HepG2 (cell line): ENCODE measurements at regions not wholly inside any gene's neighbourhood (a gene's known extent, or its start where the extent isn't known, plus 50 kb on each side); places are given as distances from the start of the nearest gene placed in this dataset.

Experiments used
- ATAC-seq: fragments of 200-7000 bp; cut with Tn5 transposase; 3 replicates; pipeline ENCODE4 v1.9.1; 2020; ENCODE audit warnings: mild to moderate bottlenecking, moderate library complexity
- BruUV-seq: library from RNA; stranded (reverse); fragments of 400-500 nt; replicated peaks from 2 replicates; lab custom pipeline; 2021; lab: Mats Ljungman, UMichigan
- CTCF ChIA-PET: fragments of 300-600 bp; formaldehyde crosslinking; extraction: SDS; loops from one replicate; lab custom pipeline; 2021; ENCODE audit warnings: low total read pairs, inconsistent platforms, low intra/inter-chr PET ratio; lab: Yijun Ruan, JAX
- POLR2A ChIA-PET: fragments of 350-600 bp; sonication (Branson Sonifier 250); formaldehyde crosslinking; loops from one replicate; lab custom pipeline; 2020; ENCODE audit warnings: antibody characterized with exemption, inconsistent platforms; lab: Yijun Ruan, JAX
- DNase-seq: peaks from one replicate; pipeline ENCODE4 v3.0.0-alpha.2; 2015; ENCODE audit warnings: low spot score
- FAIRE-seq: peaks from 3 replicates; lab custom pipeline; 2011; peaks lifted over from hg19 to GRCh38; lab: Jason Lieb, UNC
- H2AFZ ChIP-seq: one replicate; pipeline ENCODE4 v1.6.1; 2011; ENCODE audit warnings: low read length, inconsistent platforms
- H3K27ac ChIP-seq: fragments of 300-600 bp; 3 replicates; pipeline ENCODE4 v1.8.0; 2011; ENCODE audit warnings: mixed run types, mild to moderate bottlenecking, mixed read lengths, low read length, inconsistent platforms; ENCODE audit not compliant: insufficient read depth; ENCODE audit errors: extremely low read length
- H3K27me3 ChIP-seq, 2 experiments: fragments of 200-600 bp in 1 of 2; 2 replicates in 1 of 2; 3 replicates in 1 of 2; pipeline versions ENCODE4 v1.6.0 to v1.8.0; 2011; ENCODE audit warnings: low read length in 2 of 2, mild to moderate bottlenecking in 2 of 2, moderate library complexity in 2 of 2, inconsistent platforms in 1 of 2; ENCODE audit not compliant: insufficient read depth in 2 of 2, control insufficient read depth in 1 of 2
- H3K36me3 ChIP-seq, 2 experiments: fragments of 200-600 bp in 1 of 2; replicated peaks in 1 of 2; 2 replicates in 1 of 2; 3 replicates in 1 of 2; pipeline versions ENCODE4 v1.5.1 to v1.8.0; 2011; ENCODE audit warnings: low read length in 2 of 2, inconsistent platforms in 1 of 2; ENCODE audit not compliant: insufficient read depth in 2 of 2, control insufficient read depth in 1 of 2
- H3K4me1 ChIP-seq: 2 replicates; pipeline ENCODE4 v1.5.1; 2012; ENCODE audit warnings: low read length, inconsistent platforms; ENCODE audit not compliant: insufficient read depth
- H3K4me2 ChIP-seq: 2 replicates; pipeline ENCODE4 v1.6.0; 2011; ENCODE audit warnings: low read depth, low read length, inconsistent platforms
- H3K4me3 ChIP-seq, 3 experiments: fragments of 200-600 bp in 1 of 3; sonication (generic), shearing (Covaris generic) in 1 of 3; replicated peaks in 1 of 3; 2 replicates each; pipeline ENCODE4 v1.5.1; 2011 to 2016; ENCODE audit warnings: low read length in 3 of 3, inconsistent platforms in 2 of 3, low read depth in 2 of 3, mild to moderate bottlenecking in 2 of 3, control low read depth in 1 of 3, mixed read lengths in 1 of 3; ENCODE audit not compliant: insufficient read depth in 1 of 3
- H3K79me2 ChIP-seq: one replicate; pipeline ENCODE4 v1.6.1; 2011; ENCODE audit warnings: low read length, inconsistent platforms; ENCODE audit not compliant: insufficient read depth
- H3K9ac ChIP-seq: 2 replicates; pipeline ENCODE4 v1.6.0; 2011; ENCODE audit warnings: mild to moderate bottlenecking, low read depth, low read length, inconsistent platforms; ENCODE audit not compliant: insufficient read depth
- H3K9me3 ChIP-seq: 2 replicates; pipeline ENCODE4 v1.5.1; 2012; ENCODE audit warnings: mild to moderate bottlenecking, low read length
- H4K20me1 ChIP-seq: 2 replicates; pipeline ENCODE4 v1.6.0; 2011; ENCODE audit warnings: inconsistent platforms, mild to moderate bottlenecking, low read length, moderate library complexity; ENCODE audit not compliant: insufficient read depth
- FOSL1 ChIP-seq: sonication (generic); formaldehyde crosslinking; IDR thresholded peaks from 2 replicates; pipeline ENCODE4 v1.9.0; 2021; ENCODE audit warnings: missing genetic modification reagents, borderline replicate concordance
- FOXC1 ChIP-seq: sonication (generic); formaldehyde crosslinking; IDR thresholded peaks from 2 replicates; pipeline ENCODE4 v1.8.0; 2022; ENCODE audit warnings: mild to moderate bottlenecking, missing genetic modification reagents, borderline replicate concordance
- GPN1 ChIP-seq: sonication (generic); formaldehyde crosslinking; IDR thresholded peaks from 2 replicates; pipeline ENCODE4 v1.5.1; 2020; ENCODE audit warnings: missing genetic modification reagents, borderline replicate concordance
- KDM4B ChIP-seq: sonication (generic); formaldehyde crosslinking; IDR thresholded peaks from 2 replicates; pipeline ENCODE4 v1.4.0; 2020; ENCODE audit warnings: missing genetic modification reagents
- MEIS2 ChIP-seq: sonication (generic); formaldehyde crosslinking; IDR thresholded peaks from 2 replicates; pipeline ENCODE4 v1.9.0; 2021; ENCODE audit warnings: mild to moderate bottlenecking, missing genetic modification reagents
- REXO4 ChIP-seq: sonication (generic); formaldehyde crosslinking; IDR thresholded peaks from 2 replicates; pipeline ENCODE4 v1.8.0; 2022; ENCODE audit warnings: missing genetic modification reagents, mild to moderate bottlenecking, borderline replicate concordance
- TFE3 ChIP-seq: IDR thresholded peaks from 2 replicates; pipeline ENCODE4 v1.6.1; 2016
- ZZZ3 ChIP-seq: sonication (generic); formaldehyde crosslinking; IDR thresholded peaks from 2 replicates; pipeline ENCODE4 v1.4.0; 2020; ENCODE audit warnings: missing genetic modification reagents, mild to moderate bottlenecking, borderline replicate concordance
- WGBS: methylation state at CpG from one replicate; pipeline ENCODE4 v1.1.6; 2017; ENCODE audit warnings: low lambda C conversion rate; 5-methylcytosine and 5-hydroxymethylcytosine counted together
- in situ Hi-C: cut with HindIII; loops from 2 replicates; pipeline ENCODE4 v1.10.0; 2017; ENCODE audit warnings: low pct_unique_long_range_greater_than_20kb; ENCODE audit not compliant: extremely low pct_ligation_motif_present
- intact Hi-C: fragments of 100-400 bp; cut with micrococcal nuclease; formaldehyde crosslinking; loops from one replicate; pipeline ENCODE4 v1.10.0; 2022; ENCODE audit not compliant: unreplicated experiment

GRCh38 chr10:121658111-121658510 lies 59.9 kb upstream of the FGFR2 start:
- no peaks in the 10 kb centered on the region for H3K4me1 ChIP-seq
- no peak for TF ChIP-seq MEIS2 (CRISPR knock-in tag)
- no peak for TF ChIP-seq REXO4 (CRISPR knock-in tag)
- TF ChIP-seq TFE3 (CRISPR knock-in tag), result no peak
- no peak for TF ChIP-seq FOSL1
- TF ChIP-seq KDM4B (CRISPR knock-in tag), result no peak
- no peak for TF ChIP-seq ZZZ3
- TF ChIP-seq GPN1, result no peak
- TF ChIP-seq FOXC1, result no peak
- TF ChIP-seq, all 625 proteins: peak for 0
- Histone ChIP-seq H3K27ac (no peak overlapping the region), H2AFZ (no peak overlapping the region), H3K4me3 (no peak overlapping the region), H3K9me3 (no peaks in the 10 kb centered on the region), H3K4me2 (no peak overlapping the region), H3K27me3 (no peaks in the 10 kb centered on the region), H3K9ac (no peak overlapping the region), H4K20me1 (no peaks in the 10 kb centered on the region), H3K36me3 (no peaks in the 10 kb centered on the region), H3K79me2 (no peaks in the 10 kb centered on the region)
- ATAC-seq (no peak), FAIRE-seq (no peak), DNase-seq (no peak)
- ChIA-PET CTCF (no interaction called here), POLR2A (no interaction called here)
- BruUV-seq, result no TSS peak
- 31% methylated on average over 5 of the region's 5 CpGs for WGBS
- in situ Hi-C loops (no loop called here), intact Hi-C loops (no loop called here)
